GM12874 (cell line): ENCODE measurements at regions not wholly inside any gene's neighbourhood (a gene's known extent, or its start where the extent isn't known, plus 50 kb on each side); places are given as distances from the start of the nearest gene placed in this dataset.

Experiments
- TF ChIP-seq, protein P1 (sequence below): IDR thresholded peaks from 2 replicates; pipeline ENCODE4 v1.5.1; 2011; ENCODE audit warnings: low read depth, mild to moderate bottlenecking, control low read depth, low read length, moderate library complexity; ENCODE audit not compliant: insufficient read depth

DNA sequence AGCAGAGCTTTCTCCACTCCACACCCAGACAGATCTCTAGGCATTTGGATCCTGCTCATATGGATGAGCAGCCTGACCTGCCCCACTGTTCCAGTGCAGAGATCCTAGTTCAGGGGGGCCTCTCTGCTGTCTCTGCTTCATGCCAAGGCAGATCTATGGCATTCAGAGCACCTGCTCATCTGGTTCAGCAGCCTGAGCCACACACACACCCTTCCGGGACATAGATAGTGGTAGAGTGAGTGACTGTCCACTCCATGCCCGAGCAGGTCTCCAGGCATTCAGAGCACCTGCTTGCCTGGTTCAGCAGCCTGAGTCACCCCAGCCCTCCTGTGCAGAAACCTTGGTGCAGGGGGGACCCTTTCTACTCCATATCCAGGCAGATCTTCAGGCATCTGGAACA, 54.3 kb upstream of the ZNF800 start:
- TF ChIP-seq, protein P1, sequence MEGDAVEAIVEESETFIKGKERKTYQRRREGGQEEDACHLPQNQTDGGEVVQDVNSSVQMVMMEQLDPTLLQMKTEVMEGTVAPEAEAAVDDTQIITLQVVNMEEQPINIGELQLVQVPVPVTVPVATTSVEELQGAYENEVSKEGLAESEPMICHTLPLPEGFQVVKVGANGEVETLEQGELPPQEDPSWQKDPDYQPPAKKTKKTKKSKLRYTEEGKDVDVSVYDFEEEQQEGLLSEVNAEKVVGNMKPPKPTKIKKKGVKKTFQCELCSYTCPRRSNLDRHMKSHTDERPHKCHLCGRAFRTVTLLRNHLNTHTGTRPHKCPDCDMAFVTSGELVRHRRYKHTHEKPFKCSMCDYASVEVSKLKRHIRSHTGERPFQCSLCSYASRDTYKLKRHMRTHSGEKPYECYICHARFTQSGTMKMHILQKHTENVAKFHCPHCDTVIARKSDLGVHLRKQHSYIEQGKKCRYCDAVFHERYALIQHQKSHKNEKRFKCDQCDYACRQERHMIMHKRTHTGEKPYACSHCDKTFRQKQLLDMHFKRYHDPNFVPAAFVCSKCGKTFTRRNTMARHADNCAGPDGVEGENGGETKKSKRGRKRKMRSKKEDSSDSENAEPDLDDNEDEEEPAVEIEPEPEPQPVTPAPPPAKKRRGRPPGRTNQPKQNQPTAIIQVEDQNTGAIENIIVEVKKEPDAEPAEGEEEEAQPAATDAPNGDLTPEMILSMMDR, result no peak
